ENCODE measurements at regions not wholly inside any gene's neighbourhood (a gene's known extent, or its start where the extent isn't known, plus 50 kb on each side); places are given as distances from the start of the nearest gene placed in this dataset.

DNA sequence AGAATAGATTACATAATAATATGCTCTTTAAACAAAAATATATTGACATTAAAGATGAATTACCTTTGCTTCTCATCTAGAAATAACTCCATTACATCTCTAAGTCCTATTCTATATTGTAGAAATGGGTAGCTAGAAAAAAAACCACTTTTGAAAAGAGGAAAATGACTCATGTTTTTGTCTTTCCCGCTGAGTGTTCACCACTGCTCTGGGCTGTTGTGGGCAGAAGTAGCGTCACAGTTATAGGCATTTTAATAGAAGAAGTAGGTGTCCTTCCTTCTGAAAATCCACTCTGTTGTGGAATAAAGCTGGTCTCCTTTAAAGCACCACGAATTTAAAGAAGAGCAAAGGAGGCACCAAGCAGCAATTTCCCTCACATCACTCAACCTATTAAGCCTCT, 117.6 kb upstream of the NFE2L3 start:
- no peak for ATAC-seq
- DNase-seq: no peak
- H3K4me1 Mint-ChIP-seq (ENCODE audit: low read depth): no peaks in the 10 kb centered on the region
- no peaks in the 10 kb centered on the region for H3K36me3 Mint-ChIP-seq (ENCODE audit: low read depth)
- H3K4me3 Mint-ChIP-seq: no peak overlapping the region
- ChIA-PET POLR2A (no interaction called here), CTCF (interaction anchor here (1.1 kb wide), 1 partner anchor 142 kb away, joined by 3 read pairs; no protein-coding TSS in a partner anchor)
- H3K27ac Mint-ChIP-seq: no peak overlapping the region
- peaks cover 23% of the 10 kb centered on the region for H3K27me3 Mint-ChIP-seq (ENCODE audit: low read depth)
- no peaks in the 10 kb centered on the region for H3K9me3 Mint-ChIP-seq (ENCODE audit: insufficient read depth)

DNA sequence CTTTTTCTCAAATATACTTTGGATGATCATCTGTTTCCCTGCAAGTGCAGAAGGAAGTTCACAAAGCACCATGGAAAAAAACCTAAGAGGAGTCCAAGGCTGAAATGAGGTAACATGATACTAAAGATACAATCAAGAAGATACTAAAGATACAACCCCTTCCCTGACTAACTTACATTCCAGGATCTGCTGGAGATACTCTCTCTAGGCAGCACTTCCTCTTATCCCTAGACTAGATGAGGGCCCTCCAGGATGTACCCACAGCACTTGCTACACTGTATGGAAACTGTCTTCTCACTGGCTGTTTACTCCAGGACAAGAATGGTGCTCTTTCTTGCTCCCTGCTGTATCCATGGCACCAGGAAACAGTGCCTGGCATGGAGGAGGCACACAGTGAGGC, 116.4 kb upstream of the NFE2L3 start:
- ATAC-seq (no peak), DNase-seq (no peak)
- Mint-ChIP-seq H3K4me1 (ENCODE audit: low read depth) (no peaks in the 10 kb centered on the region), H3K27ac (no peak overlapping the region), H3K4me3 (no peak overlapping the region), H3K36me3 (ENCODE audit: low read depth) (no peaks in the 10 kb centered on the region), H3K27me3 (ENCODE audit: low read depth) (peaks cover 28% of the 10 kb centered on the region), H3K9me3 (ENCODE audit: insufficient read depth) (no peaks in the 10 kb centered on the region)
- ChIA-PET CTCF (no interaction called here), POLR2A (no interaction called here)

DNA sequence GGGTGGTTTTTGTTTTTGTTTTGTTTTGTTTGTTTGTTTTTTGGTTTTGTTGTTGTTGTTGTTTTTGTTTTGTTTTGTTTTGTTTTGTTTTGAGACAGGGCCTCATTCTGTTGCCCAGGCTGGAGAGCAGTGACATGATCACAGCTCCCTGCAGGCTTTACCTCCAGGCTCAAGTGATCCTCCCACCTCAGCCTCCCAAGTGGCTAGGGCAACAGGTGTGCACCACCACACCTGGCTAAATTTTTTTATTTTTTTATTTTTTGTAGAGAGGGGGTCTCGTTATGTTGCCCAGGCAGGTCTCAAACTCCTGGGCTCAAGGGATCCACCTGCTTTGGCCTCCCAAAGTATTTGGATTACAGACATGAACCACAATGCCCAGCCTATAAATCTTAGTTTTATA, 115.9 kb upstream of the NFE2L3 start:
- H3K27me3 Mint-ChIP-seq (ENCODE audit: low read depth): peaks cover 28% of the 10 kb centered on the region
- ChIA-PET POLR2A (no interaction called here), CTCF (no interaction called here)
- H3K4me1 Mint-ChIP-seq (ENCODE audit: low read depth): no peaks in the 10 kb centered on the region
- no peak for DNase-seq
- H3K36me3 Mint-ChIP-seq (ENCODE audit: low read depth): no peaks in the 10 kb centered on the region
- ATAC-seq: no peak
- no peaks in the 10 kb centered on the region for H3K9me3 Mint-ChIP-seq (ENCODE audit: insufficient read depth)
- no peak overlapping the region for H3K27ac Mint-ChIP-seq
- no peak overlapping the region for H3K4me3 Mint-ChIP-seq

DNA sequence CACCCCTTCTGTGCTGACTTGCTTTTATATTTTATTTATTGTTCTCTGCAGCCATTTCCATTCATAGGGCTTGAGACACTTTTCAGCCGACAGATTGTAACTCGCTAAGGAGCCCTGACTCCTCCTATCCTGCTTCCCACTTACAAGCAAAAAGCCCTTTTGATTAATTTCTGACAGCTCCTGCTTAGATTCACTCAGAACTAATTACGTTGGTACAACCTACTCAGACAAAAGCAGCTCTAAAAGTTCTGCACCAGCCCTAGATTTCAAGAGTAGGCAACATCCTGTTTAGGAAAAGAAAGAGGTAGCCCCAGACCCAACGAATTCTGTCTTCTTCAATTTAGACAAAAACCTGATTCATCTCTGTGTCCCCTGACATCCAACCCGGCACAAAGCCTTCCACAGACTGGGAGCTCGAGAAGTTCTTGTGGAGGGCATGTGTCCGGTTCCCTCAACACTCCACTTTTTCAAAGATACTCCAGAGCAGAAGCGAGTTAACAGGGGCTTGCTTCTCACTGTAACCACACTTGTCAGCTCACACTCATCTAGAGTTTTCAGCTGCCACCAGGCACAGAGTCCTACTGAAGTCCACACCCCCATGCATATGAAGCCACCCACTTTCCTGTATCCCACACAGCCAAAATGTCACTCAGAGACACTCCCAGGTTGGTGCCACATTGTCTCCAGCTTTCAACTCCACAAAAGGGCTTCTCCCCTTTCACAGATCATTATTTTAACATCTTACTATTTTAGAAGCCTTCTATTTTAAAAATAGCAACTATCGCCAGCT, 113.6 kb upstream of the NFE2L3 start:
- POLR2A ChIA-PET: no interaction called here

DNA sequence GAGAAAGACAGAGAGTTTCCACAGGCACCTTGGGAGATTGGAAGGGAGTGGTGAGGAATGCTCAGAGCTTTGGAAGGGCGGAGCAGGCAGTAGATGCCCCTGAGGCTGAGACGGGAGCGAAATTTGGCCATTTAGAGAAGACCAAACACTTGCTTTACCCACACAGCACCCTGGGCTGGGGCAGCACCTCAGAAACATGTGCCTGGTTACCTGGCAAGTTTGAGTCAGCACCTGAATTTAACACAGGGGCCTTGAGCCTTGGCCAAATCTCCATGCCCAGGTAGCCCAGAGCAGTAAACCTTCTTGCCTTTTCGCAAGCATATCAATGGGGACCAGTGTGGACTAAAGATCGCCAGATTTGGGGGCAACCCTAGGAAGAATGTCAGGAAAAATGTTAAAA, 111.9 kb upstream of the NFE2L3 start:
- ATAC-seq: no peak
- CTCF ChIA-PET: no interaction called here
- Mint-ChIP-seq H3K4me1 (ENCODE audit: low read depth) (no peaks in the 10 kb centered on the region), H3K36me3 (ENCODE audit: low read depth) (no peaks in the 10 kb centered on the region), H3K27me3 (ENCODE audit: low read depth) (peaks cover 23% of the 10 kb centered on the region), H3K9me3 (ENCODE audit: insufficient read depth) (no peaks in the 10 kb centered on the region), H3K27ac (no peak overlapping the region), H3K4me3 (no peak overlapping the region)
- POLR2A ChIA-PET: interaction anchor here (0.6 kb wide), 1 partner anchor 454 kb away, joined by 3 read pairs; no protein-coding TSS in a partner anchor
- no peak for DNase-seq

More for the DNA sequence above, 113.6 kb upstream of the NFE2L3 start:
- CTCF ChIA-PET: interaction anchor here (0.5 to 0.8 kb wide), 2 partner anchors 72 to 146 kb away, joined by 3 read pairs; no protein-coding TSS in a partner anchor
- Mint-ChIP-seq H3K4me1 (ENCODE audit: low read depth) (no peaks in the 10 kb centered on the region), H3K27ac (no peak overlapping the region), H3K36me3 (ENCODE audit: low read depth) (no peaks in the 10 kb centered on the region), H3K9me3 (ENCODE audit: insufficient read depth) (no peaks in the 10 kb centered on the region), H3K4me3 (no peak overlapping the region), H3K27me3 (ENCODE audit: low read depth) (peaks cover 20% of the 10 kb centered on the region)
- no peak for DNase-seq
- ATAC-seq: no peak

DNA sequence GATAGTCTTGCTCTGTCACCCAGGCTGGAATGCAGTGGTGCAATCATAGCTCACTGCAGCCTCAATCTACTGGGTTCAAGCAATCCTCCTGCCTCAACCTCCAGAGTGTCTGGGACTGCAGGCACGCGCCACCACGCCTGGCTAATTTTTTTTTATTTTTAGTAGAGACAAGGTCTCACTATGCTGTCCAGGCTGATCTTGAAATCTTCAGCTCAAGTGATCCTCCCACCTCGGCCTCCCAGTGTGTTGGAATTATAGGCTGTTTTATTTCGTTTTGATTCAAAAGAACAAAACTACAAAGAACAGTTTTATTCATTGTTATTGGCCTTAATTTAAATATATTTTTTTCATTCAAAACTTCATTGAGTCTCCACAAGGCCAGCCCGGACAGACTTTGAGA, 109.8 kb upstream of the NFE2L3 start:
- POLR2A ChIA-PET: no interaction called here
- Mint-ChIP-seq H3K9me3 (ENCODE audit: insufficient read depth) (no peaks in the 10 kb centered on the region), H3K27ac (no peak overlapping the region), H3K27me3 (ENCODE audit: low read depth) (peaks cover 17% of the 10 kb centered on the region), H3K4me1 (ENCODE audit: low read depth) (no peaks in the 10 kb centered on the region), H3K4me3 (no peak overlapping the region), H3K36me3 (ENCODE audit: low read depth) (no peaks in the 10 kb centered on the region)
- ATAC-seq (no peak), DNase-seq (no peak)
- CTCF ChIA-PET: no interaction called here

DNA sequence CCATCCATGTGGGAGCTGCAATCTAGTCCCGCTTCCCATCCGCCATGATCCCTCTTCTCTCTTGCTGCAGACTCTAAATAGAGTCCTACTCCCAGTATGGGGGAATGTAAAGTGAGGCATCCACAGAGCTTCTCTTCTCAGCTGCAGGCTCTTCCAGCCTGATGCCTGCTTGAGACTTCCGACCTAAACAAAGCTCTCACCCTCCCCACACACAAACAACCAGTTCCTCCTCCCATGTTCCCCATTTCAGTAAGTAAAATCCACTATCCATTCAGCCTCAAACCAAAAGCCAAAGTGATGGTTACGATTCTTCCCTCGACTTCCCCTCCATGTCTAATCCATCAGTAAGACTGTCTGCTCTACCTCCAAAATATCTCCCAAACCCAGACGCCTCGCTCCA, 108.2 kb upstream of the NFE2L3 start:
- no peak overlapping the region for H3K4me3 Mint-ChIP-seq
- ChIA-PET POLR2A (no interaction called here), CTCF (no interaction called here)
- no peaks in the 10 kb centered on the region for H3K36me3 Mint-ChIP-seq (ENCODE audit: low read depth)
- H3K27me3 Mint-ChIP-seq (ENCODE audit: low read depth): peaks cover 13% of the 10 kb centered on the region
- DNase-seq: no peak
- no peak overlapping the region for H3K27ac Mint-ChIP-seq
- ATAC-seq: no peak
- no peaks in the 10 kb centered on the region for H3K9me3 Mint-ChIP-seq (ENCODE audit: insufficient read depth)
- H3K4me1 Mint-ChIP-seq (ENCODE audit: low read depth): no peaks in the 10 kb centered on the region

DNA sequence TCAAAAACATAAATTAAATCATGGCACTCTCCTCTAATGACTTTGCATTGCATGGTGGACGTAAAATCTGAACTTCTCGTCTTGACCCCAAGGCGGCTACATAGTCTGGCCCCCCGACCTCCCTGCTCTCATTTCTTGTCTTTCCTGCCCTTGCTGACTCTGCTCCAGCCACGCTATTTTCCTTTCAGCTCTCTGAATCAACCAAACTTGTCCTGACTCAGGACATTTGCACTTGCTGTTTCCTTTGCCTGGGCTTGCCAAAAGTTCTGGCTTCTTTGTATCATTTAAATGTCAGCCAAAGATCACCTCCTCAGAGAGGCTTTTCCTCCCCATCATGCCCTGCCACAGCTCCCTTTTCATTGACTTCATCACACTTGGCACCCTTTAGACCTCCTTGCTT, 107.7 kb upstream of the NFE2L3 start:
- ATAC-seq (no peak), DNase-seq (no peak)
- H3K27ac Mint-ChIP-seq: no peak overlapping the region
- no peak overlapping the region for H3K4me3 Mint-ChIP-seq
- POLR2A ChIA-PET: no interaction called here
- CTCF ChIA-PET: no interaction called here
- H3K27me3 Mint-ChIP-seq (ENCODE audit: low read depth): peaks cover 16% of the 10 kb centered on the region
- H3K4me1 Mint-ChIP-seq (ENCODE audit: low read depth): no peaks in the 10 kb centered on the region
- no peaks in the 10 kb centered on the region for H3K36me3 Mint-ChIP-seq (ENCODE audit: low read depth)
- no peaks in the 10 kb centered on the region for H3K9me3 Mint-ChIP-seq (ENCODE audit: insufficient read depth)

DNA sequence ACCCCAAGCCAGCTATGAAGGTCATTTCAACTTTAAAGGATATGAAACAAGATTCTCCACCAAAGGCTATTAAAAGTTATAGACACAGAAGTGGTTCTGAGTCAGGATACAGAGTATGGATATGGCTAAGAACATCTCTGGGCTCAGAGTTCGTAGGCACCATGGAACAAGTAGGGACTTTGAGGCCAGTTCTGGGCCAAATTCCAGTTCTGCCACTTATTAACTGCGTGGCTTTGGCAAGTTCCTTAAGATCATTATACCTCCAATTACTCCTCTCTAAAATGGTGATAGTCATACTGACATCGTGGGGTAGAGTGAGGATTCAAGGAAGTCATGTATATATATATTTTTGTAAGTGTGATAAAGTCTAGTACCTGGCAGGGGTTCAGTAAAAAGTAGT, 105.8 kb upstream of the NFE2L3 start:
- H3K27ac Mint-ChIP-seq: no peak overlapping the region
- ChIA-PET CTCF (no interaction called here), POLR2A (no interaction called here)
- no peak overlapping the region for H3K4me3 Mint-ChIP-seq
- H3K36me3 Mint-ChIP-seq (ENCODE audit: low read depth): no peaks in the 10 kb centered on the region
- no peaks in the 10 kb centered on the region for H3K4me1 Mint-ChIP-seq (ENCODE audit: low read depth)
- no peak for DNase-seq
- no peak for ATAC-seq
- H3K27me3 Mint-ChIP-seq (ENCODE audit: low read depth): peaks cover 22% of the 10 kb centered on the region
- no peaks in the 10 kb centered on the region for H3K9me3 Mint-ChIP-seq (ENCODE audit: insufficient read depth)

DNA sequence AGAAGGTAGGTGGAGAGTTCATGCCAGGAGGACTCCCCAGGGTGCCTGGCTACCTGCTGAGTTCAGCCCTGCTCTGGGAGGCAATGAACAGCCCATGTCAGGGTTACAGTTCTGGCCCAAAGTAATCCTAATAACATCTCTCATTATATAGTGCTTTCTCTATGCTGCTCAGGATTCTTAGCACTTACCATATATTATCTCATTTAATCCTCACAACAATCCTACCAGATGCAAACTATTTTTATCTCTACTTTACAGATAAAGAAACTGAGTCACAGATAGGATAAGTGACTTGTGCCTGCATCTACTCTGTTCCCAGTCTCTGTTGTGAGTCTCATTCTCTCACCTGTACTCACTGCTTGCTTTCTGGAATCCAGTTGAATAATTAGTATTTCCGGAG, 105.1 kb upstream of the NFE2L3 start:
- no peak for DNase-seq
- ChIA-PET POLR2A (no interaction called here), CTCF (no interaction called here)
- Mint-ChIP-seq H3K27me3 (ENCODE audit: low read depth) (peaks cover 28% of the 10 kb centered on the region), H3K4me3 (no peak overlapping the region), H3K36me3 (ENCODE audit: low read depth) (no peaks in the 10 kb centered on the region), H3K27ac (no peak overlapping the region), H3K9me3 (ENCODE audit: insufficient read depth) (no peaks in the 10 kb centered on the region), H3K4me1 (ENCODE audit: low read depth) (no peaks in the 10 kb centered on the region)
- no peak for ATAC-seq

DNA sequence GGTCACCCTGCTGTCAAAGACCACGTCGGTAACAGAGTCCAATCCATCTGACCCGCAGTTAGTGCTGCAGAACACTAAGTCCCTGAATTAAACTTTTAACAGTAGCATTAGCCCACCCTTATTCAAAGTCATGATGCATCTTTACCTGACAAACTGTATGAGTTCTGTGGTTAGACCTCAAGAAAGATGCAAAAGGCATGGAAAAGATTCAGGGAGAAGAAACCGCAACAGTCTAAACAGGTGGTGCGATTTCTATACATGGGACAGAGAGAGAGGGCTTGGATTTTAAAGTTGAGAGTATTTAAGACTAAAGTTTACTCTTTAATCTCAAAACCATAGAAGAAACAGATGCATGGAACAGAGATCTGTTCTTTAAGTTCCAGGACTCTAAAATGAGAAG, 103.3 kb upstream of the NFE2L3 start:
- ChIA-PET CTCF (interaction anchor here (1.6 kb wide), 1 partner anchor 156 kb away, joined by 5 read pairs; no protein-coding TSS in a partner anchor), POLR2A (no interaction called here)
- H3K27ac Mint-ChIP-seq: no peak overlapping the region
- H3K9me3 Mint-ChIP-seq (ENCODE audit: insufficient read depth): no peaks in the 10 kb centered on the region
- ATAC-seq (no peak), DNase-seq (no peak)
- H3K4me3 Mint-ChIP-seq: no peak overlapping the region
- no peaks in the 10 kb centered on the region for H3K36me3 Mint-ChIP-seq (ENCODE audit: low read depth)
- no peaks in the 10 kb centered on the region for H3K4me1 Mint-ChIP-seq (ENCODE audit: low read depth)
- peaks cover 35% of the 10 kb centered on the region for H3K27me3 Mint-ChIP-seq (ENCODE audit: low read depth)

DNA sequence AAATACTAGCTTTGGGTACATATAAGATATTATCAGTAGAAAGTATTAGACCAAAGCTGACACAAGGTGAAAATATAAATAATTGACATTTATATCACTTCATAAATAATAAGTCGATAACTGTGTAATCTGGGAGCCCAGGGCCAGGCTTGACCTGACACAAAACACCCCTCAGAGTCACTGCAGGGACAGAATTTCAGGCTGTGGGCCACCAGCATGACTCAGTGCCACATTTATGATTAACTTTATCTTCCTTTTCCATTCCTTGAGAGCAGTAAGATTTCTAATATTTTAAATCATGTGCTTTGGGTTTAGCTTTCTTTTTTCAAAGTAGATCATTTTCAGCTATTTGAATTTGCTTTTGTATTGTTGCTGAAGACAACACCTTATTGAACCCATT, 102.9 kb upstream of the NFE2L3 start:
- Mint-ChIP-seq H3K9me3 (ENCODE audit: insufficient read depth) (no peaks in the 10 kb centered on the region), H3K27me3 (ENCODE audit: low read depth) (peaks cover 34% of the 10 kb centered on the region), H3K4me1 (ENCODE audit: low read depth) (no peaks in the 10 kb centered on the region), H3K36me3 (ENCODE audit: low read depth) (no peaks in the 10 kb centered on the region), H3K4me3 (no peak overlapping the region), H3K27ac (no peak overlapping the region)
- ATAC-seq: no peak
- ChIA-PET POLR2A (no interaction called here), CTCF (interaction anchor here (1.6 kb wide), 1 partner anchor 156 kb away, joined by 5 read pairs; no protein-coding TSS in a partner anchor)
- no peak for DNase-seq

DNA sequence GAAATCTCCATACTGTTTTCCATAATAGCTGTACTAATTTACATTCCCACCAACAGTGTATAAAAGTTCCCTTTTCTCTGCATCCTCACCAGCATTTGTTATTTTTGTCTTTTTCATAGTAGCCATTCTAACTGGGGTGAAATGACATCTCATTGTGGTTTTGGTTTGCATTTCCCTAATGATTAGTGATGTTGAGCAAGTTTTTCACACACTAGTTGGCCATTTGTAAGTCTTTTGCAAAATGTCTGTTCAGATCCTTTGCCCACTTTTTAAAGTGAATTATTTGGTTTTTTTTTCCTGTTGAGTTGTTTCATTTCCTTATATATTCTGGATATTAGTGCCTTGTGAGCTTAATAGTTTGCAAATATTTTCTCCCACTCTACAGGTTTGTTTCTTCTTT, 101.0 kb upstream of the NFE2L3 start:
- no peaks in the 10 kb centered on the region for H3K4me1 Mint-ChIP-seq (ENCODE audit: low read depth)
- DNase-seq (no peak), ATAC-seq (no peak)
- no peaks in the 10 kb centered on the region for H3K36me3 Mint-ChIP-seq (ENCODE audit: low read depth)
- CTCF ChIA-PET: no interaction called here
- no peak overlapping the region for H3K4me3 Mint-ChIP-seq
- no peak overlapping the region for H3K27ac Mint-ChIP-seq
- H3K9me3 Mint-ChIP-seq (ENCODE audit: insufficient read depth): no peaks in the 10 kb centered on the region
- POLR2A ChIA-PET: no interaction called here
- H3K27me3 Mint-ChIP-seq (ENCODE audit: low read depth): peaks cover 41% of the 10 kb centered on the region
